RWPE2 (cell line): ENCODE measurements at regions not wholly inside any gene's neighbourhood (a gene's known extent, or its start where the extent isn't known, plus 50 kb on each side); places are given as distances from the start of the nearest gene placed in this dataset.

Source experiments
- ATAC-seq: fragments of 200-7000 bp; cut with Tn5 transposase; 3 replicates; pipeline ENCODE4 v1.9.1; 2021; ENCODE audit warnings: low read depth
- DNase-seq: peaks from one replicate; pipeline ENCODE4 v3.0.0-alpha.2; 2020; ENCODE audit warnings: low spot score
- H3K27ac ChIP-seq: fragments of 450-650 bp; 2 replicates; pipeline ENCODE4 v1.5.1; 2017; ENCODE audit warnings: mild to moderate bottlenecking; ENCODE audit not compliant: poor library complexity, severe bottlenecking
- H3K27me3 ChIP-seq: fragments of 250-450 bp; sonication (Bioruptor Pico); 2 replicates; pipeline ENCODE4 v1.5.1; 2021; ENCODE audit warnings: mild to moderate bottlenecking, moderate library complexity; ENCODE audit not compliant: insufficient read depth, poor library complexity, severe bottlenecking
- H3K36me3 ChIP-seq: fragments of 250-450 bp; sonication (Bioruptor Pico); 2 replicates; pipeline ENCODE4 v1.5.1; 2020; ENCODE audit warnings: low read depth, mild to moderate bottlenecking, moderate library complexity
- H3K4me1 ChIP-seq: fragments of 250-450 bp; sonication (Bioruptor Pico); 2 replicates; pipeline ENCODE4 v1.5.1; 2021; ENCODE audit warnings: mild to moderate bottlenecking, moderate library complexity; ENCODE audit not compliant: insufficient read depth, poor library complexity, severe bottlenecking
- H3K4me3 ChIP-seq: fragments of 250-450 bp; sonication (Bioruptor Pico); 2 replicates; pipeline ENCODE4 v1.5.1; 2021; ENCODE audit warnings: mild to moderate bottlenecking, moderate library complexity; ENCODE audit not compliant: severe bottlenecking
- H3K9me3 ChIP-seq: fragments of 250-450 bp; sonication (Bioruptor Pico); 2 replicates; pipeline ENCODE4 v1.5.1; 2021; ENCODE audit warnings: mild to moderate bottlenecking, moderate library complexity; ENCODE audit not compliant: severe bottlenecking
- TF ChIP-seq, protein P1 (sequence below): fragments of 450-650 bp; IDR thresholded peaks from one replicate; pipeline ENCODE4 v1.5.1; 2017; ENCODE audit warnings: mild to moderate bottlenecking, moderate library complexity; ENCODE audit not compliant: poor library complexity, severe bottlenecking

DNA sequence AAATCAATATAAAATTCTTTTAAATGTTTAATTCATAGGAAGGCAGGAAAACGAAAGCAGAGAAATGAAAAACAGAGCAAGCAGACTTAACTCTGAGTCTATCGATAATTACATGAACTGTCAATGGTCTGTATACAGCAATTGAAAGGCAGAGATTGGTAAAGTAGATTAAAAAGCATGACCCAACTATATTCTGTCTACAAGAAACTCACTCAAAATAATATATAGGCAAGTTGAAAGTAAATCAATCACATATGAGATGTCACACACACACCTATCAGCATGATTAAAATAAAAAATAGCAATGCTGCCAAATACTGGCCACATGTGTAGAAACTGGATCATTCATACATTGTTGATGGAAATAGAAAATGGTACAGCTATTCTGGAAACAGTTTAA lies 136.4 kb upstream of the CYP1B1 start:
- Histone ChIP-seq H3K27me3 (no peaks in the 10 kb centered on the region), H3K4me1 (peaks cover 3% of the 10 kb centered on the region), H3K4me3 (no peak overlapping the region), H3K27ac (no peak overlapping the region), H3K36me3 (no peaks in the 10 kb centered on the region), H3K9me3 (no peaks in the 10 kb centered on the region)
- DNase-seq (no peak), ATAC-seq (no peak)
- TF ChIP-seq, protein P1, sequence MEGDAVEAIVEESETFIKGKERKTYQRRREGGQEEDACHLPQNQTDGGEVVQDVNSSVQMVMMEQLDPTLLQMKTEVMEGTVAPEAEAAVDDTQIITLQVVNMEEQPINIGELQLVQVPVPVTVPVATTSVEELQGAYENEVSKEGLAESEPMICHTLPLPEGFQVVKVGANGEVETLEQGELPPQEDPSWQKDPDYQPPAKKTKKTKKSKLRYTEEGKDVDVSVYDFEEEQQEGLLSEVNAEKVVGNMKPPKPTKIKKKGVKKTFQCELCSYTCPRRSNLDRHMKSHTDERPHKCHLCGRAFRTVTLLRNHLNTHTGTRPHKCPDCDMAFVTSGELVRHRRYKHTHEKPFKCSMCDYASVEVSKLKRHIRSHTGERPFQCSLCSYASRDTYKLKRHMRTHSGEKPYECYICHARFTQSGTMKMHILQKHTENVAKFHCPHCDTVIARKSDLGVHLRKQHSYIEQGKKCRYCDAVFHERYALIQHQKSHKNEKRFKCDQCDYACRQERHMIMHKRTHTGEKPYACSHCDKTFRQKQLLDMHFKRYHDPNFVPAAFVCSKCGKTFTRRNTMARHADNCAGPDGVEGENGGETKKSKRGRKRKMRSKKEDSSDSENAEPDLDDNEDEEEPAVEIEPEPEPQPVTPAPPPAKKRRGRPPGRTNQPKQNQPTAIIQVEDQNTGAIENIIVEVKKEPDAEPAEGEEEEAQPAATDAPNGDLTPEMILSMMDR: no peak

DNA sequence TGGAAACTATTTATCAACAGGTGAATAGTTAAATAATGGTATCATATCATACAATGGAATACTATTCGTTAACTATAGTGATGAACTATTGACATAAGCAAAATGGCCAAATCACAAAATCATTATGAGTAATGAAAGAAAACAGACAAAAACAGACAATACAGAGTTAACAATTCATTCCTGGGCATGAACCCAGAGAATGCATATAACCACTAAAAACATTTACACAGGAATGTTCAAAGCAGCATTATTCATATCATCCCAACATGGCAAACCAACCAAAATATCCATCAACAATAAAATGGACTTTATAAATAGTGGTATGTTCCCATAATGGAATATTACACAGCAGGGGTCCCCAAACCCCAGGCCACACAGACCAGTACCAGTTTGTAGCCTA lies 131.2 kb upstream of the CYP1B1 start:
- Histone ChIP-seq H3K4me3 (no peak overlapping the region), H3K36me3 (no peaks in the 10 kb centered on the region), H3K4me1 (no peaks in the 10 kb centered on the region), H3K9me3 (no peaks in the 10 kb centered on the region), H3K27me3 (no peaks in the 10 kb centered on the region), H3K27ac (no peak overlapping the region)
- no peak for ATAC-seq
- TF ChIP-seq, protein P1: no peak
- DNase-seq: no peak

DNA sequence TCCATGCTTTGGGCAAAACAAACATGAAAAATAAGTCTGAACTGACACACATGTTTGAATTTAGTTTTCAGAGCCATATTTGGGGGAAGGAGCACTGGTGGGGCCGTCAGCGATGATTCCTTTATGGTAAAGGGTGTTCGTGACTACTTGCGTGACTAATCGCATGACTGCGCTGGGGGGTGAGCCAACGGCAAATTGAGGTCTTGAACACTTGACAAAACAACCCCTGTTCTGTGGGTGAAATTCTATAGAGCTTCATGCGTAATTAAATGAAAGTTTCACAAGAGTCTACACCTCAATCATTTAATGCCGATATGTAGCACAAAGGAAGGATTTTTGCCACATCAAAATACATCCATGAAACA lies 127.5 kb upstream of the CYP1B1 start:
- H3K4me1 ChIP-seq: no peaks in the 10 kb centered on the region
- no peak for ATAC-seq
- H3K27me3 ChIP-seq: no peaks in the 10 kb centered on the region
- DNase-seq: no peak
- no peaks in the 10 kb centered on the region for H3K36me3 ChIP-seq
- TF ChIP-seq, protein P1: no peak
- H3K9me3 ChIP-seq: no peaks in the 10 kb centered on the region
- no peak overlapping the region for H3K27ac ChIP-seq
- no peak overlapping the region for H3K4me3 ChIP-seq

DNA sequence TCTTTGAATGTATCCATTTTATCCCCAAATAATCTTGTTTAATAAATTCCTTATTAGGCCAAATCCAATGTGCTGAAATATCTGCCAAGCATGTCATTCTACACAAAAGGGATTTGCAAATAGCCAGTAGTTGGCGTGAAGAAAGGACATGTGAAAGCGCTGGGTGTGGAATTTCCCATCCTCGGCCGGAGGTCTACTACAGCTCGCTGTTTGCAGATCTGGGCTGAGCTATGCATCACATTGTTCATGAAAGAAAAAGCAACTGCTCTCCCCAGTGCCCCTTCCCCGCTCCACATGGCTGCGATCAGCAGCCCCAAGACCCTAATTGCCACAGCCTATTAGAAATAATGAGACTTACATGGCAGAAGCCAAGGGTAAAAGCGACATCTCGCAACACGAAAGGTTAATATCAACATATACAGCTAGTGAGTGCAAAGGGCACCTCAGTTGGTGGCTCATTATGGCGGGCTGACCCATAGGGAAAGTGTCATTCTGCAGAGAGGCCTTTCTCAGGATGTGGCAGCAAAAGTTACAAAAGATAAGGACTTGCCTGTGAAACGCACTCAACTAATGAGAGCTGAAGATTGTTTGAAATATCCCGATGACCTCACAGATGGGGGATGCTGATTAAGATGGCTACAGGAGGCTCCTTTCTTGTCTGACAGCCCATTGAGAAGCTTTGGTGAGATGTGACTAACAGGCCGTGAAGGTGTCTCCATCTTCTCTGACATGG lies 126.9 kb upstream of the CYP1B1 start:
- Histone ChIP-seq H3K36me3 (no peaks in the 10 kb centered on the region), H3K27ac (no peak overlapping the region), H3K4me1 (no peaks in the 10 kb centered on the region), H3K4me3 (no peak overlapping the region), H3K27me3 (no peaks in the 10 kb centered on the region), H3K9me3 (no peaks in the 10 kb centered on the region)
- DNase-seq (no peak), ATAC-seq (no peak)
- TF ChIP-seq, protein P1: no peak

DNA sequence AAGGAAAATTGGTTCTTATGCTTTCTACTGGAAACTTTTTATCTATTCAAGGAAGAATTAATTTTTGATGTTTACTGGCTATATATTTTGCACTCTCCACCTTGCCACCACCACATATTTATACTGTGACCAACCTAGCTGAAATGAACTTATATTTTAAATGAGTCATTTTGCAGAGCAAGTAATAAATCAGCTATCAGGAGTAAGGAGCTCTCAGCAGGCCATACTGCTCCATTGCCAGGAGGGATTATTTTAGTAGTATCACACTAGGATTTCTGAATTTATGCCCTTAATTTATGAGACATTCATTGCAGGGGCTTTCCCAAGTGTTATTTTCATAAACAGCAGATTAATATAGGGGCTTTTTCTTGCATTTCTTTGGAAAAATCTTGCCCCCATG lies 125.8 kb upstream of the CYP1B1 start:
- H3K4me1 ChIP-seq: no peaks in the 10 kb centered on the region
- no peak overlapping the region for H3K4me3 ChIP-seq
- no peak overlapping the region for H3K27ac ChIP-seq
- peak; percentile 69 for ATAC-seq
- H3K27me3 ChIP-seq: no peaks in the 10 kb centered on the region
- H3K36me3 ChIP-seq: no peaks in the 10 kb centered on the region
- no peak for DNase-seq
- no peaks in the 10 kb centered on the region for H3K9me3 ChIP-seq
- TF ChIP-seq, protein P1: no peak
